GM23338 (cell line): ENCODE measurements at regions not wholly inside any gene's neighbourhood (a gene's known extent, or its start where the extent isn't known, plus 50 kb on each side); places are given as distances from the start of the nearest gene placed in this dataset.

Source experiments
- ATAC-seq: fragments of 200-7000 bp; cut with Tn5 transposase; 3 replicates; pipeline ENCODE4 v1.9.1; 2020
- DNase-seq: peaks from one replicate; pipeline ENCODE4 v3.0.0-alpha.2; 2015; ENCODE audit warnings: low spot score
- H2AFZ ChIP-seq: fragments of 200-600 bp; sonication (generic); 2 replicates; pipeline ENCODE4 v1.8.0; 2016; ENCODE audit warnings: antibody characterized with exemption, mild to moderate bottlenecking, moderate library complexity
- H3F3A ChIP-seq: fragments of 200-600 bp; sonication (generic); replicated peaks from 2 replicates; pipeline ENCODE4 v1.8.0; 2017; ENCODE audit warnings: antibody characterized with exemption, mixed run types, low read depth
- H3K27ac ChIP-seq: fragments of 200-600 bp; sonication (generic); 2 replicates; pipeline ENCODE4 v1.6.1; 2016; ENCODE audit warnings: low read depth
- H3K27me3 ChIP-seq: fragments of 200-600 bp; sonication (generic); 2 replicates; pipeline ENCODE4 v1.8.0; 2016; ENCODE audit warnings: mild to moderate bottlenecking, mixed run types, moderate library complexity; ENCODE audit not compliant: insufficient read depth
- H3K36me3 ChIP-seq: fragments of 200-600 bp; sonication (generic); 2 replicates; pipeline ENCODE4 v1.8.0; 2016; ENCODE audit warnings: mild to moderate bottlenecking; ENCODE audit not compliant: insufficient read depth
- H3K4me1 ChIP-seq: fragments of 200-600 bp; sonication (generic); 2 replicates; pipeline ENCODE4 v1.8.0; 2016; ENCODE audit warnings: mild to moderate bottlenecking, moderate library complexity; ENCODE audit not compliant: insufficient read depth
- H3K4me2 ChIP-seq: fragments of 200-600 bp; sonication (generic); 2 replicates; pipeline ENCODE4 v1.7.1; 2017; ENCODE audit warnings: mixed run types
- H3K4me3 ChIP-seq: fragments of 200-600 bp; sonication (generic); 2 replicates; pipeline ENCODE4 v1.6.1; 2016; ENCODE audit warnings: mixed run types
- H3K79me2 ChIP-seq: fragments of 200-600 bp; sonication (generic); replicated peaks from 2 replicates; pipeline ENCODE4 v1.8.0; 2017; ENCODE audit warnings: mild to moderate bottlenecking; ENCODE audit not compliant: insufficient read depth
- H3K9me2 ChIP-seq: fragments of 200-600 bp; sonication (generic); 2 replicates; pipeline ENCODE4 v1.8.0; 2017; ENCODE audit not compliant: insufficient read depth
- H4K20me1 ChIP-seq: fragments of 200-600 bp; sonication (generic); replicated peaks from 2 replicates; pipeline ENCODE4 v1.8.0; 2017; ENCODE audit warnings: mild to moderate bottlenecking; ENCODE audit not compliant: insufficient read depth
- H3K27ac Mint-ChIP-seq: 2 replicates; pipeline ENCODE4 v1.8.0; 2020; ENCODE audit warnings: inconsistent platforms, mild to moderate bottlenecking, moderate library complexity, mixed read lengths
- H3K27me3 Mint-ChIP-seq: 3 replicates; pipeline ENCODE4 v1.8.0; 2022; ENCODE audit warnings: low read depth, mild to moderate bottlenecking, moderate library complexity, mixed read lengths, inconsistent platforms; ENCODE audit not compliant: insufficient read depth, poor library complexity
- H3K36me3 Mint-ChIP-seq: 3 replicates; pipeline ENCODE4 v1.8.0; 2021; ENCODE audit warnings: low read depth, mild to moderate bottlenecking, inconsistent platforms, moderate library complexity, mixed read lengths
- H3K4me1 Mint-ChIP-seq: 3 replicates; pipeline ENCODE4 v1.8.0; 2020; ENCODE audit warnings: mild to moderate bottlenecking, inconsistent platforms, mixed read lengths
- H3K4me3 Mint-ChIP-seq: 3 replicates; pipeline ENCODE4 v1.8.0; 2021; ENCODE audit warnings: moderate library complexity, mild to moderate bottlenecking, inconsistent platforms, mixed read lengths
- H3K9me3 Mint-ChIP-seq: 3 replicates; pipeline ENCODE4 v1.8.0; 2020; ENCODE audit warnings: moderate library complexity, mild to moderate bottlenecking, inconsistent platforms, mixed read lengths
- CREB1 ChIP-seq: fragments of 250-450 bp; sonication (Bioruptor Pico); IDR thresholded peaks from 2 replicates; pipeline ENCODE4 v1.5.0; 2020; ENCODE audit warnings: low read depth, mild to moderate bottlenecking, moderate library complexity
- EZH2 ChIP-seq: fragments of 200-600 bp; sonication (generic); IDR thresholded peaks from one replicate; pipeline ENCODE4 v1.8.0; 2017; ENCODE audit warnings: antibody characterized with exemption, mild to moderate bottlenecking, low read depth; ENCODE audit not compliant: unreplicated experiment
- EZH2phosphoT487 ChIP-seq: fragments of 200-600 bp; sonication (generic); IDR thresholded peaks from one replicate; pipeline ENCODE4 v1.8.1; 2018; ENCODE audit warnings: antibody characterized with exemption; ENCODE audit not compliant: unreplicated experiment
- JUNB ChIP-seq: IDR thresholded peaks from one replicate; pipeline ENCODE4 v1.6.1; 2016; ENCODE audit warnings: antibody characterized with exemption; ENCODE audit not compliant: unreplicated experiment
- NANOG ChIP-seq: IDR thresholded peaks from 2 replicates; pipeline ENCODE4 v1.6.1; 2016; ENCODE audit warnings: antibody characterized with exemption, borderline replicate concordance
- POLR2AphosphoS5 ChIP-seq: IDR thresholded peaks from 2 replicates; pipeline ENCODE4 v1.6.1; 2016; ENCODE audit warnings: antibody characterized with exemption, low read depth
- STAT1 ChIP-seq: IDR thresholded peaks from one replicate; pipeline ENCODE4 v1.6.1; 2016; ENCODE audit warnings: antibody characterized with exemption; ENCODE audit not compliant: unreplicated experiment
- ZNF114 ChIP-seq: fragments of 250-450 bp; sonication (Bioruptor Pico); IDR thresholded peaks from 2 replicates; pipeline ENCODE4 v1.5.0; 2020; ENCODE audit warnings: mild to moderate bottlenecking, moderate library complexity
- ZNF331 ChIP-seq: fragments of 250-450 bp; sonication (Bioruptor Pico); IDR thresholded peaks from 2 replicates; pipeline ENCODE4 v1.5.0; 2020; ENCODE audit warnings: low read depth, mild to moderate bottlenecking, moderate library complexity
- TF ChIP-seq, protein P1 (sequence below): fragments of 250-450 bp; sonication (Bioruptor Pico); IDR thresholded peaks from 2 replicates; pipeline ENCODE4 v1.5.0; 2020; ENCODE audit warnings: mild to moderate bottlenecking, moderate library complexity
- TF ChIP-seq, protein P2 (sequence below): IDR thresholded peaks from 2 replicates; pipeline ENCODE4 v1.6.1; 2016; ENCODE audit warnings: antibody characterized with exemption
- TF ChIP-seq, protein P3 (sequence below), 2 experiments: fragments of 200-600 bp in 1 of 2; sonication (generic) in 1 of 2; conservative IDR thresholded peaks; 2 replicates each; pipeline versions ENCODE4 v1.5.1 to v1.6.1; 2016 to 2017; ENCODE audit warnings: antibody characterized with exemption in 2 of 2, low read depth in 2 of 2, mild to moderate bottlenecking in 2 of 2, moderate library complexity in 1 of 2
- TF ChIP-seq, protein P4 (sequence below): IDR thresholded peaks from one replicate; pipeline ENCODE4 v1.6.1; 2018; ENCODE audit warnings: antibody characterized with exemption; ENCODE audit not compliant: unreplicated experiment

DNA sequence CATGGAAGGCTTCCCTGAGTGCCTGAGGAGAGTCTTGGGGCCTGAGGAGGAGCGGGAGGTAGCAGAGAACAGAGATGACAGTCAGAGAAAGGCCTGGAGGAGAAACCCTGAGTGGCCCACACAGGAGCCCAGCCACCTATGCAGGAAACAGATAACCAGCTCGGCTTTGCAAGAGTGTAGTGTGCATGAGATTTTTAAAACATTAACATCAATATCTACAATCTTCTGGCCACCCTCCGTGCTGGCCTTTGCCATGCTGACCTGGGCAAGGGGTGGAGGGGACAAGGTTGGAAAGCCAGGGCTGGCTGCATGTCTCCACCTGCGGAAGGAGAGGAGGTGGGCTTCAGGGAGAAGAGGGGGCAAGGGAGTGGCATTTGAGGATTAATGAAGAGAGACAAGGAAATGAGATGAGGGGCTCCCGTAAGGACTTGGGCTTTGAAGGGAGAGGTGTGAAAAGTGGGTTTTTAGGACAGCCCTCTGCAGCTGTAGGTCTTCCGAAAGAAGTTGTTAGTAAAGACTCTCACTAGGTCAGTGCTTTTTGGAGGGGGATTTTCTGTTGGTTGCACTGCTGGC, 59.3 kb upstream of the SDK1 start:
- no peaks in the 10 kb centered on the region for H3K9me3 Mint-ChIP-seq
- no peaks in the 10 kb centered on the region for H3K4me1 ChIP-seq
- H3K36me3 Mint-ChIP-seq, result no peaks in the 10 kb centered on the region; the same call in 2 of the 3 replicates
- no peaks in the 10 kb centered on the region for H3F3A ChIP-seq
- H3K27me3 Mint-ChIP-seq, result peaks cover 9% of the 10 kb centered on the region
- H3K9me2 ChIP-seq, result 0 out of 2 replicates have a peak, but pooled peaks cover 4% of the 10 kb centered on the region
- H3K4me3 Mint-ChIP-seq, result no peak overlapping the region
- H3K27ac Mint-ChIP-seq, result no peak overlapping the region
- H3K4me3 ChIP-seq, result no peak overlapping the region
- H3K27me3 ChIP-seq, result no peaks in the 10 kb centered on the region
- ATAC-seq (no peak), DNase-seq (no peak)
- TF ChIP-seq POLR2AphosphoS5 (no peak), EZH2phosphoT487 (no peak), EZH2 (no peak), CREB1 (CRISPR knock-in tag) (no peak), ZNF331 (no peak), STAT1 (no peak), JUNB (no peak), NANOG (no peak), ZNF114 (CRISPR knock-in tag) (no peak)
- TF ChIP-seq, protein P1, sequence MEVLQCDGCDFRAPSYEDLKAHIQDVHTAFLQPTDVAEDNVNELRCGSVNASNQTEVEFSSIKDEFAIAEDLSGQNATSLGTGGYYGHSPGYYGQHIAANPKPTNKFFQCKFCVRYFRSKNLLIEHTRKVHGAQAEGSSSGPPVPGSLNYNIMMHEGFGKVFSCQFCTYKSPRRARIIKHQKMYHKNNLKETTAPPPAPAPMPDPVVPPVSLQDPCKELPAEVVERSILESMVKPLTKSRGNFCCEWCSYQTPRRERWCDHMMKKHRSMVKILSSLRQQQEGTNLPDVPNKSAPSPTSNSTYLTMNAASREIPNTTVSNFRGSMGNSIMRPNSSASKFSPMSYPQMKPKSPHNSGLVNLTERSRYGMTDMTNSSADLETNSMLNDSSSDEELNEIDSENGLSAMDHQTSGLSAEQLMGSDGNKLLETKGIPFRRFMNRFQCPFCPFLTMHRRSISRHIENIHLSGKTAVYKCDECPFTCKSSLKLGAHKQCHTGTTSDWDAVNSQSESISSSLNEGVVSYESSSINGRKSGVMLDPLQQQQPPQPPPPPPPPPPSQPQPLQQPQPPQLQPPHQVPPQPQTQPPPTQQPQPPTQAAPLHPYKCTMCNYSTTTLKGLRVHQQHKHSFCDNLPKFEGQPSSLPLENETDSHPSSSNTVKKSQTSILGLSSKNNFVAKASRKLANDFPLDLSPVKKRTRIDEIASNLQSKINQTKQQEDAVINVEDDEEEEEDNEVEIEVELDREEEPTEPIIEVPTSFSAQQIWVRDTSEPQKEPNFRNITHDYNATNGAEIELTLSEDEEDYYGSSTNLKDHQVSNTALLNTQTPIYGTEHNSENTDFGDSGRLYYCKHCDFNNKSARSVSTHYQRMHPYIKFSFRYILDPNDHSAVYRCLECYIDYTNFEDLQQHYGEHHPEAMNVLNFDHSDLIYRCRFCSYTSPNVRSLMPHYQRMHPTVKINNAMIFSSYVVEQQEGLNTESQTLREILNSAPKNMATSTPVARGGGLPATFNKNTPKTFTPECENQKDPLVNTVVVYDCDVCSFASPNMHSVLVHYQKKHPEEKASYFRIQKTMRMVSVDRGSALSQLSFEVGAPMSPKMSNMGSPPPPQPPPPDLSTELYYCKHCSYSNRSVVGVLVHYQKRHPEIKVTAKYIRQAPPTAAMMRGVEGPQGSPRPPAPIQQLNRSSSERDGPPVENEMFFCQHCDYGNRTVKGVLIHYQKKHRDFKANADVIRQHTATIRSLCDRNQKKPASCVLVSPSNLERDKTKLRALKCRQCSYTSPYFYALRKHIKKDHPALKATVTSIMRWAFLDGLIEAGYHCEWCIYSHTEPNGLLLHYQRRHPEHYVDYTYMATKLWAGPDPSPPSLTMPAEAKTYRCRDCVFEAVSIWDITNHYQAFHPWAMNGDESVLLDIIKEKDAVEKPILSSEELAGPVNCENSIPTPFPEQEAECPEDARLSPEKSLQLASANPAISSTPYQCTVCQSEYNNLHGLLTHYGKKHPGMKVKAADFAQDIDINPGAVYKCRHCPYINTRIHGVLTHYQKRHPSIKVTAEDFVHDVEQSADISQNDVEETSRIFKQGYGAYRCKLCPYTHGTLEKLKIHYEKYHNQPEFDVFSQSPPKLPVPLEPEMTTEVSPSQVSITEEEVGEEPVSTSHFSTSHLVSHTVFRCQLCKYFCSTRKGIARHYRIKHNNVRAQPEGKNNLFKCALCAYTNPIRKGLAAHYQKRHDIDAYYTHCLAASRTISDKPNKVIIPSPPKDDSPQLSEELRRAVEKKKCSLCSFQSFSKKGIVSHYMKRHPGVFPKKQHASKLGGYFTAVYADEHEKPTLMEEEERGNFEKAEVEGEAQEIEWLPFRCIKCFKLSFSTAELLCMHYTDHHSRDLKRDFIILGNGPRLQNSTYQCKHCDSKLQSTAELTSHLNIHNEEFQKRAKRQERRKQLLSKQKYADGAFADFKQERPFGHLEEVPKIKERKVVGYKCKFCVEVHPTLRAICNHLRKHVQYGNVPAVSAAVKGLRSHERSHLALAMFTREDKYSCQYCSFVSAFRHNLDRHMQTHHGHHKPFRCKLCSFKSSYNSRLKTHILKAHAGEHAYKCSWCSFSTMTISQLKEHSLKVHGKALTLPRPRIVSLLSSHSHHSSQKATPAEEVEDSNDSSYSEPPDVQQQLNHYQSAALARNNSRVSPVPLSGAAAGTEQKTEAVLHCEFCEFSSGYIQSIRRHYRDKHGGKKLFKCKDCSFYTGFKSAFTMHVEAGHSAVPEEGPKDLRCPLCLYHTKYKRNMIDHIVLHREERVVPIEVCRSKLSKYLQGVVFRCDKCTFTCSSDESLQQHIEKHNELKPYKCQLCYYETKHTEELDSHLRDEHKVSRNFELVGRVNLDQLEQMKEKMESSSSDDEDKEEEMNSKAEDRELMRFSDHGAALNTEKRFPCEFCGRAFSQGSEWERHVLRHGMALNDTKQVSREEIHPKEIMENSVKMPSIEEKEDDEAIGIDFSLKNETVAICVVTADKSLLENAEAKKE (CRISPR knock-in tag), result no peak
- TF ChIP-seq, protein P2, sequence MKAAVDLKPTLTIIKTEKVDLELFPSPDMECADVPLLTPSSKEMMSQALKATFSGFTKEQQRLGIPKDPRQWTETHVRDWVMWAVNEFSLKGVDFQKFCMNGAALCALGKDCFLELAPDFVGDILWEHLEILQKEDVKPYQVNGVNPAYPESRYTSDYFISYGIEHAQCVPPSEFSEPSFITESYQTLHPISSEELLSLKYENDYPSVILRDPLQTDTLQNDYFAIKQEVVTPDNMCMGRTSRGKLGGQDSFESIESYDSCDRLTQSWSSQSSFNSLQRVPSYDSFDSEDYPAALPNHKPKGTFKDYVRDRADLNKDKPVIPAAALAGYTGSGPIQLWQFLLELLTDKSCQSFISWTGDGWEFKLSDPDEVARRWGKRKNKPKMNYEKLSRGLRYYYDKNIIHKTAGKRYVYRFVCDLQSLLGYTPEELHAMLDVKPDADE, result no peak
- TF ChIP-seq, protein P3, sequence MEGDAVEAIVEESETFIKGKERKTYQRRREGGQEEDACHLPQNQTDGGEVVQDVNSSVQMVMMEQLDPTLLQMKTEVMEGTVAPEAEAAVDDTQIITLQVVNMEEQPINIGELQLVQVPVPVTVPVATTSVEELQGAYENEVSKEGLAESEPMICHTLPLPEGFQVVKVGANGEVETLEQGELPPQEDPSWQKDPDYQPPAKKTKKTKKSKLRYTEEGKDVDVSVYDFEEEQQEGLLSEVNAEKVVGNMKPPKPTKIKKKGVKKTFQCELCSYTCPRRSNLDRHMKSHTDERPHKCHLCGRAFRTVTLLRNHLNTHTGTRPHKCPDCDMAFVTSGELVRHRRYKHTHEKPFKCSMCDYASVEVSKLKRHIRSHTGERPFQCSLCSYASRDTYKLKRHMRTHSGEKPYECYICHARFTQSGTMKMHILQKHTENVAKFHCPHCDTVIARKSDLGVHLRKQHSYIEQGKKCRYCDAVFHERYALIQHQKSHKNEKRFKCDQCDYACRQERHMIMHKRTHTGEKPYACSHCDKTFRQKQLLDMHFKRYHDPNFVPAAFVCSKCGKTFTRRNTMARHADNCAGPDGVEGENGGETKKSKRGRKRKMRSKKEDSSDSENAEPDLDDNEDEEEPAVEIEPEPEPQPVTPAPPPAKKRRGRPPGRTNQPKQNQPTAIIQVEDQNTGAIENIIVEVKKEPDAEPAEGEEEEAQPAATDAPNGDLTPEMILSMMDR (conservative IDR thresholded peaks at IDR 0.05; ENCODE audit: low read depth in 2 of 2), result no peak
- TF ChIP-seq, protein P4, sequence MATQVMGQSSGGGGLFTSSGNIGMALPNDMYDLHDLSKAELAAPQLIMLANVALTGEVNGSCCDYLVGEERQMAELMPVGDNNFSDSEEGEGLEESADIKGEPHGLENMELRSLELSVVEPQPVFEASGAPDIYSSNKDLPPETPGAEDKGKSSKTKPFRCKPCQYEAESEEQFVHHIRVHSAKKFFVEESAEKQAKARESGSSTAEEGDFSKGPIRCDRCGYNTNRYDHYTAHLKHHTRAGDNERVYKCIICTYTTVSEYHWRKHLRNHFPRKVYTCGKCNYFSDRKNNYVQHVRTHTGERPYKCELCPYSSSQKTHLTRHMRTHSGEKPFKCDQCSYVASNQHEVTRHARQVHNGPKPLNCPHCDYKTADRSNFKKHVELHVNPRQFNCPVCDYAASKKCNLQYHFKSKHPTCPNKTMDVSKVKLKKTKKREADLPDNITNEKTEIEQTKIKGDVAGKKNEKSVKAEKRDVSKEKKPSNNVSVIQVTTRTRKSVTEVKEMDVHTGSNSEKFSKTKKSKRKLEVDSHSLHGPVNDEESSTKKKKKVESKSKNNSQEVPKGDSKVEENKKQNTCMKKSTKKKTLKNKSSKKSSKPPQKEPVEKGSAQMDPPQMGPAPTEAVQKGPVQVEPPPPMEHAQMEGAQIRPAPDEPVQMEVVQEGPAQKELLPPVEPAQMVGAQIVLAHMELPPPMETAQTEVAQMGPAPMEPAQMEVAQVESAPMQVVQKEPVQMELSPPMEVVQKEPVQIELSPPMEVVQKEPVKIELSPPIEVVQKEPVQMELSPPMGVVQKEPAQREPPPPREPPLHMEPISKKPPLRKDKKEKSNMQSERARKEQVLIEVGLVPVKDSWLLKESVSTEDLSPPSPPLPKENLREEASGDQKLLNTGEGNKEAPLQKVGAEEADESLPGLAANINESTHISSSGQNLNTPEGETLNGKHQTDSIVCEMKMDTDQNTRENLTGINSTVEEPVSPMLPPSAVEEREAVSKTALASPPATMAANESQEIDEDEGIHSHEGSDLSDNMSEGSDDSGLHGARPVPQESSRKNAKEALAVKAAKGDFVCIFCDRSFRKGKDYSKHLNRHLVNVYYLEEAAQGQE, result no peak
- H3K27ac ChIP-seq, result no peak overlapping the region
- H2AFZ ChIP-seq, result no peak overlapping the region
- H3K4me1 Mint-ChIP-seq, result peaks cover 9% of the 10 kb centered on the region; the same call in 2 of the 3 replicates
- H4K20me1 ChIP-seq, result no peaks in the 10 kb centered on the region
- no peaks in the 10 kb centered on the region for H3K79me2 ChIP-seq
- no peaks in the 10 kb centered on the region for H3K36me3 ChIP-seq
- H3K4me2 ChIP-seq, result no peak overlapping the region
